Left lung (tissue), 4 donors: ENCODE measurements at regions not wholly inside any gene's neighbourhood (a gene's known extent, or its start where the extent isn't known, plus 50 kb on each side); places are given as distances from the start of the nearest gene placed in this dataset.

Experiments
- ATAC-seq: fragments of 200-7000 bp; cut with Tn5 transposase; one replicate; pipeline ENCODE4 v1.9.1; 2020; ENCODE audit warnings: moderate library complexity
- DNase-seq, 4 donors: peaks; one replicate each; pipeline ENCODE4 v3.0.0-alpha.2; 2013 to 2020
- H3K27ac ChIP-seq, 2 donors: fragments of 200-600 bp; sonication (generic) in 1 of 2; one replicate each; pipeline versions ENCODE4 v1.5.0 to v1.8.0; 2020 to 2021
- H3K27me3 ChIP-seq, 2 donors: fragments of 200-600 bp; sonication (generic) in 1 of 2; one replicate each; pipeline versions ENCODE4 v1.5.0 to v1.8.0; 2020 to 2021
- H3K36me3 ChIP-seq, 2 donors: fragments of 200-600 bp; sonication (generic) in 1 of 2; one replicate each; pipeline versions ENCODE4 v1.5.0 to v1.8.0; 2020 to 2021
- H3K4me1 ChIP-seq, 2 donors: fragments of 200-600 bp; one replicate each; pipeline ENCODE4 v1.8.0; 2021
- H3K4me3 ChIP-seq, 2 donors: fragments of 200-600 bp; sonication (generic) in 1 of 2; one replicate each; pipeline versions ENCODE4 v1.5.0 to v1.8.0; 2020 to 2021; ENCODE audit warnings: mild to moderate bottlenecking in 1 of 2
- H3K9me3 ChIP-seq, 2 donors: fragments of 200-600 bp; sonication (generic) in 1 of 2; one replicate each; pipeline versions ENCODE4 v1.5.0 to v1.8.0; 2020 to 2021
- intact Hi-C, 2 donors: fragments of 100-400 bp; cut with DNase I; formaldehyde crosslinking; loops; one replicate each; pipeline versions ENCODE4 v1.11.2 to v1.14.2; 2022
- TF ChIP-seq, protein P1 (sequence below), 2 donors: fragments of 200-600 bp; sonication (generic) in 1 of 2; IDR thresholded peaks; one replicate each; pipeline versions ENCODE4 v1.5.0 to v1.8.0; 2021; ENCODE audit warnings: antibody characterized with exemption in 2 of 2
- donor health status: DM: no; HTN: yes; CAD: no.
- donor health status: DM: no; HTN: no; CAD: no.

DNA sequence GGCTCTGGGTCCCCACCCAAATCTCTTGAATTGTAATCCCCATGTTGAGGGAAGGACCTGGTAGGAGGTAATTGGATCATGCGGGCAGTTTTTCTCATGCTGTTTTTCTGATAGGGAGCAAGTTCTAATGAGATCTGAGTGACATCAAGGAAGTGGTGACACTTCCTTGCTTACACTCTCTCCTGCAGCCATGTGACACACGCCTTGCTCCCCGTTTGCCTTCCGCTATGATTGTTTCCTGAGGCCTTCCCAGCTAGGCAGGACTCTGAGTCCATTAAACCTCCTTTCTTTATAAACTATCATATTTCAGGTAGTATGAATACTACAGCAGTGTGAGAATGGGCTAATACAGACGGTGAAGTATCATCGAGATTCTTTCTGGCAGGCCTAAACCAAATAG, 1040.4 kb upstream of the MIR17HG start:
- H3K27ac ChIP-seq: no peak overlapping the region
- H3K9me3 ChIP-seq: no peaks in the 10 kb centered on the region
- intact Hi-C loops: no loop called here
- ATAC-seq (no peak), DNase-seq (no peak)
- TF ChIP-seq, protein P1, sequence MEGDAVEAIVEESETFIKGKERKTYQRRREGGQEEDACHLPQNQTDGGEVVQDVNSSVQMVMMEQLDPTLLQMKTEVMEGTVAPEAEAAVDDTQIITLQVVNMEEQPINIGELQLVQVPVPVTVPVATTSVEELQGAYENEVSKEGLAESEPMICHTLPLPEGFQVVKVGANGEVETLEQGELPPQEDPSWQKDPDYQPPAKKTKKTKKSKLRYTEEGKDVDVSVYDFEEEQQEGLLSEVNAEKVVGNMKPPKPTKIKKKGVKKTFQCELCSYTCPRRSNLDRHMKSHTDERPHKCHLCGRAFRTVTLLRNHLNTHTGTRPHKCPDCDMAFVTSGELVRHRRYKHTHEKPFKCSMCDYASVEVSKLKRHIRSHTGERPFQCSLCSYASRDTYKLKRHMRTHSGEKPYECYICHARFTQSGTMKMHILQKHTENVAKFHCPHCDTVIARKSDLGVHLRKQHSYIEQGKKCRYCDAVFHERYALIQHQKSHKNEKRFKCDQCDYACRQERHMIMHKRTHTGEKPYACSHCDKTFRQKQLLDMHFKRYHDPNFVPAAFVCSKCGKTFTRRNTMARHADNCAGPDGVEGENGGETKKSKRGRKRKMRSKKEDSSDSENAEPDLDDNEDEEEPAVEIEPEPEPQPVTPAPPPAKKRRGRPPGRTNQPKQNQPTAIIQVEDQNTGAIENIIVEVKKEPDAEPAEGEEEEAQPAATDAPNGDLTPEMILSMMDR (IDR thresholded peaks at IDR 0.05): no peak
- no peaks in the 10 kb centered on the region for H3K4me1 ChIP-seq
- H3K36me3 ChIP-seq: no peaks in the 10 kb centered on the region
- H3K4me3 ChIP-seq: no peak overlapping the region
- no peaks in the 10 kb centered on the region for H3K27me3 ChIP-seq

DNA sequence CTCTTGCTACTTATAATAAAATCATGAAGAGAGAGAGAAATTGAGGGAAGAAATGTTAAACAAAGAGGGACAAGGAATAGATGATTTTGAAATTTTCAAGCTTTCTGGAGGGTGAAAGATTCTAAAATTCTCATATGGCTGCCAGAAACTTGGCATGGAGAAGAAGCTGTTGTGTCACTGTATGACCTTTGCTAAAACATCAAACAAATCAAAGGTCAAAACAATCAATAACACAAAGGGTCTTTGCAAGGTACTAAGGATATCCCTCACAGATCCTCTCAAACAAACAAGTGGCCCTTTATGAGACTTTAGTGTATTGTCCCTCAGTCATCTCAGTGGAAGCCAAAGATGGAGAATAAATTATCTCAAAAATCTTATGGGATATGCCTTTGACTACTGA, 1039.2 kb upstream of the MIR17HG start:
- Histone ChIP-seq H3K27me3 (no peaks in the 10 kb centered on the region), H3K4me1 (no peaks in the 10 kb centered on the region), H3K27ac (no peak overlapping the region), H3K4me3 (no peak overlapping the region), H3K9me3 (no peaks in the 10 kb centered on the region), H3K36me3 (no peaks in the 10 kb centered on the region)
- TF ChIP-seq, protein P1 (IDR thresholded peaks at IDR 0.05): no peak
- no peak for ATAC-seq
- no peak for DNase-seq
- intact Hi-C loops: no loop called here

DNA sequence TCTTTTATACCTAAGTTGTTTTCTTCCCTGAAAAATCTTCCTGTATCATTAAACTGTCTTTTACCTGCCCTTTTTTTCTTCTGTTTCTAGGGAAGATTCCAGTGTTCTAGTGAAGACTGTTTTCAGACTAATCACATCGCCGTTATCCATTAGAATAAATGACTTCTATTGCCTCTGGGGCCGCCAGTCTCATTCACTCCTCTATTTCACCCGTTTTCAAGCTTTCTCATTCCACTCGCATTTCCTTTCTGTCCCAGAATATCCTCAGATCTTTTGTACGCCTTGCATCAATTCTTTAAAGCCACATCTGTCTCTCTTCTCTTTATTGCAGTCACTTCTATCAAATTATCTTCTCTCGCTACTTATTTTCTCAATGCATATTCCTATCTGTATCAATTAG, 1035.6 kb upstream of the MIR17HG start:
- no peaks in the 10 kb centered on the region for H3K4me1 ChIP-seq
- no peak overlapping the region for H3K27ac ChIP-seq
- no peaks in the 10 kb centered on the region for H3K9me3 ChIP-seq
- no peak overlapping the region for H3K4me3 ChIP-seq
- ATAC-seq: no peak
- no peaks in the 10 kb centered on the region for H3K27me3 ChIP-seq
- TF ChIP-seq, protein P1 (IDR thresholded peaks at IDR 0.05): no peak
- no peaks in the 10 kb centered on the region for H3K36me3 ChIP-seq
- intact Hi-C loops: no loop called here
- DNase-seq: no peak

DNA sequence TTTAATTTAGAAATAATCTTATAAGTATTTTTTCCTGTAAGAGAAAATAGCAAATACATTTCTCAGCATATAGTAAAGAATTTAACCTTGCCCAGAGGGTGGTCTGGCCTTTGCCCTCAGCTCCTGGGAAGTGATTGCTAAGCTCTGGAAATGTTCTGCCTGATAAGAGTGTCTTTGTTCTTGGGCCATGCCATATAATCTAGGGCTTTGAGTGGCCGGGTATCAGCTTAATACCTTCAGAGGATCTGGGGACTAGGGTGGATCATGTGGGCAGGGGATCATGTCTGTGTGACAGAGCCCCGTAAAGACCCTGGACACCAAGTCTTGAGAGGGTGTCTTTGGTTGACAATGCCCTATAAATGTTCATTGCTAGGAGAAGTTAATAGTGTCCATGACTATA, 1032.4 kb upstream of the MIR17HG start:
- TF ChIP-seq, protein P1 (IDR thresholded peaks at IDR 0.05): no peak
- DNase-seq: no peak
- Histone ChIP-seq H3K27ac (no peak overlapping the region), H3K27me3 (no peaks in the 10 kb centered on the region), H3K36me3 (no peaks in the 10 kb centered on the region), H3K4me1 (no peaks in the 10 kb centered on the region), H3K9me3 (no peaks in the 10 kb centered on the region), H3K4me3 (no peak overlapping the region)
- no peak for ATAC-seq
- intact Hi-C loops: no loop called here

DNA sequence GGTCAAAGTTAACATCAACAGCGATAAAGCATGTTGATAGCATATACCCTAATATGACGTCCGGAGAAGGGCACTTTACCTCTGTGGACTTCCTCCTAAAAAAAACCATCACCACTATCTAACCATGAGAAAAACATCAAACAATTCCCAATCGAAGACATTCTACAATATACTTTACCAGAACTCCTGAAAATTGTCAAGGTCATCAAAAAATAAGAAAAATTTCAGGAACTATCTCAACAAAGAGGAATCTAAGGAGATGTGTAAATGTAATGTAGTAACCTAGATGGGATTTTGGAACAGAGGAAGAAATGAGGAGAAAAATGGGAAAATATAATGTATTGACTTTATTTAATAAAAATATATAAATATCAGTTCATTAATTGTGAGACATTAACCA, 1026.8 kb upstream of the MIR17HG start:
- intact Hi-C loops: no loop called here
- no peak for DNase-seq
- no peaks in the 10 kb centered on the region for H3K9me3 ChIP-seq
- no peak for ATAC-seq
- H3K4me1 ChIP-seq: no peaks in the 10 kb centered on the region
- no peaks in the 10 kb centered on the region for H3K27me3 ChIP-seq
- TF ChIP-seq, protein P1 (IDR thresholded peaks at IDR 0.05): no peak
- H3K36me3 ChIP-seq: no peaks in the 10 kb centered on the region
- H3K4me3 ChIP-seq: no peak overlapping the region
- H3K27ac ChIP-seq: no peak overlapping the region
